ENCODE measurements at regions not wholly inside any gene's neighbourhood (a gene's known extent, or its start where the extent isn't known, plus 50 kb on each side); places are given as distances from the start of the nearest gene placed in this dataset.

GRCh38 chr7:49703881-49704280, 69.6 kb upstream of the VWC2 start:
- Histone ChIP-seq H3K27ac (replicated peaks; ENCODE audit: low read length) (no peak overlapping the region), H2BK12ac (ENCODE audit: low read length) (no peak overlapping the region), H3K18ac (ENCODE audit: low read length) (no peak overlapping the region), H2BK15ac (ENCODE audit: low read length) (no peak overlapping the region), H3K27me3 (ENCODE audit: control insufficient read depth in 3 of 3, insufficient read depth in 3 of 3, low read depth in 1 of 3, low read length in 3 of 3) (no peaks in the 10 kb centered on the region), H3K23ac (ENCODE audit: low read depth, low read length, poor library complexity) (no peak overlapping the region), H3K9me3 (replicated peaks in 1 of 2; ENCODE audit: control insufficient read depth in 2 of 2, insufficient read depth in 1 of 2, low read depth in 1 of 2, low read length in 2 of 2) (no peaks in the 10 kb centered on the region), H4K91ac (ENCODE audit: low read depth, low read length, poor library complexity) (no peak overlapping the region), H3K79me1 (ENCODE audit: low read depth, low read length) (no peaks in the 10 kb centered on the region), H3K4me2 (ENCODE audit: insufficient read depth, low read length, poor library complexity, severe bottlenecking) (no peak overlapping the region), H4K8ac (ENCODE audit: low read depth, low read length) (no peak overlapping the region), H2AK5ac (ENCODE audit: low read depth, low read length) (no peak overlapping the region), H3K4me1 (ENCODE audit: control insufficient read depth in 2 of 2, insufficient read depth in 1 of 2, low read depth in 1 of 2, low read length in 2 of 2) (no peaks in the 10 kb centered on the region), H2AFZ (ENCODE audit: low read length) (no peak overlapping the region), H3K9ac (ENCODE audit: low read depth, low read length, poor library complexity) (no peak overlapping the region), H2BK5ac (ENCODE audit: low read length) (no peak overlapping the region), H2BK120ac (ENCODE audit: low read depth, low read length) (no peak overlapping the region), H3K14ac (ENCODE audit: low read length) (no peak overlapping the region), H3K4me3 (ENCODE audit: low read length in 2 of 2) (no peak overlapping the region), H3K4ac (ENCODE audit: low read length) (no peak overlapping the region), H3K36me3 (replicated peaks in 1 of 2; ENCODE audit: control insufficient read depth in 2 of 2, insufficient read depth in 2 of 2, low read length in 2 of 2) (no peaks in the 10 kb centered on the region)
- no CpG with 5 or more reads among the region's 3 CpGs for WGBS, 2 donors (ENCODE audit: extremely low coverage in 2 of 2, insufficient read length in 2 of 2, insufficient replicate concordance in 1 of 2)
- no peak for DNase-seq (ENCODE audit: low spot score)

- Histone ChIP-seq H3K27me3 (ENCODE audit: control insufficient read depth in 3 of 3, insufficient read depth in 3 of 3, low read depth in 1 of 3, low read length in 3 of 3) (no peaks in the 10 kb centered on the region), H2AFZ (ENCODE audit: low read length) (no peak overlapping the region), H3K4me1 (ENCODE audit: control insufficient read depth in 2 of 2, insufficient read depth in 1 of 2, low read depth in 1 of 2, low read length in 2 of 2) (no peaks in the 10 kb centered on the region), H2BK12ac (ENCODE audit: low read length) (no peak overlapping the region), H2BK5ac (ENCODE audit: low read length) (no peak overlapping the region), H3K36me3 (replicated peaks in 1 of 2; ENCODE audit: control insufficient read depth in 2 of 2, insufficient read depth in 2 of 2, low read length in 2 of 2) (no peaks in the 10 kb centered on the region), H3K4me2 (ENCODE audit: insufficient read depth, low read length, poor library complexity, severe bottlenecking) (no peak overlapping the region), H3K4ac (ENCODE audit: low read length) (no peak overlapping the region), H4K8ac (ENCODE audit: low read depth, low read length) (no peak overlapping the region), H3K18ac (ENCODE audit: low read length) (no peak overlapping the region), H3K27ac (replicated peaks; ENCODE audit: low read length) (no peak overlapping the region), H2AK5ac (ENCODE audit: low read depth, low read length) (no peak overlapping the region), H3K9me3 (replicated peaks in 1 of 2; ENCODE audit: control insufficient read depth in 2 of 2, insufficient read depth in 1 of 2, low read depth in 1 of 2, low read length in 2 of 2) (no peaks in the 10 kb centered on the region), H4K91ac (ENCODE audit: low read depth, low read length, poor library complexity) (no peak overlapping the region), H2BK15ac (ENCODE audit: low read length) (no peak overlapping the region), H2BK120ac (ENCODE audit: low read depth, low read length) (no peak overlapping the region), H3K4me3 (ENCODE audit: low read length in 2 of 2) (no peak overlapping the region), H3K23ac (ENCODE audit: low read depth, low read length, poor library complexity) (no peak overlapping the region), H3K14ac (ENCODE audit: low read length) (no peak overlapping the region), H3K79me1 (ENCODE audit: low read depth, low read length) (no peaks in the 10 kb centered on the region), H3K9ac (ENCODE audit: low read depth, low read length, poor library complexity) (no peak overlapping the region)
- DNase-seq (ENCODE audit: low spot score), result no peak
- WGBS, 2 donors (ENCODE audit: extremely low coverage in 2 of 2, insufficient read length in 2 of 2, insufficient replicate concordance in 1 of 2), result no CpG with 5 or more reads among the region's 5 CpGs
These were observed 67.3 kb upstream of the VWC2 start for GRCh38 chr7:49706106-49706505.

- H2BK15ac ChIP-seq (ENCODE audit: low read length), result no peak overlapping the region
- H3K9ac ChIP-seq (ENCODE audit: low read depth, low read length, poor library complexity), result no peak overlapping the region
- no peak overlapping the region for H2AFZ ChIP-seq (ENCODE audit: low read length)
- no peak overlapping the region for H4K8ac ChIP-seq (ENCODE audit: low read depth, low read length)
- H2BK12ac ChIP-seq (ENCODE audit: low read length), result no peak overlapping the region
- no peak overlapping the region for H3K27ac ChIP-seq (replicated peaks; ENCODE audit: low read length)
- no peak overlapping the region for H2AK5ac ChIP-seq (ENCODE audit: low read depth, low read length)
- no peaks in the 10 kb centered on the region for H3K27me3 ChIP-seq (ENCODE audit: control insufficient read depth in 3 of 3, insufficient read depth in 3 of 3, low read depth in 1 of 3, low read length in 3 of 3)
- no peak overlapping the region for H3K14ac ChIP-seq (ENCODE audit: low read length)
- H3K36me3 ChIP-seq (replicated peaks in 1 of 2; ENCODE audit: control insufficient read depth in 2 of 2, insufficient read depth in 2 of 2, low read length in 2 of 2), result no peaks in the 10 kb centered on the region
- no peak overlapping the region for H2BK120ac ChIP-seq (ENCODE audit: low read depth, low read length)
- no peak overlapping the region for H4K91ac ChIP-seq (ENCODE audit: low read depth, low read length, poor library complexity)
- no CpG with 5 or more reads among the region's 3 CpGs for WGBS, 2 donors (ENCODE audit: extremely low coverage in 2 of 2, insufficient read length in 2 of 2, insufficient replicate concordance in 1 of 2)
- no peak overlapping the region for H3K23ac ChIP-seq (ENCODE audit: low read depth, low read length, poor library complexity)
- no peaks in the 10 kb centered on the region for H3K4me1 ChIP-seq (ENCODE audit: control insufficient read depth in 2 of 2, insufficient read depth in 1 of 2, low read depth in 1 of 2, low read length in 2 of 2)
- no peak overlapping the region for H3K4me2 ChIP-seq (ENCODE audit: insufficient read depth, low read length, poor library complexity, severe bottlenecking)
- no peak for DNase-seq (ENCODE audit: low spot score)
- no peak overlapping the region for H2BK5ac ChIP-seq (ENCODE audit: low read length)
- no peak overlapping the region for H3K4ac ChIP-seq (ENCODE audit: low read length)
- no peaks in the 10 kb centered on the region for H3K79me1 ChIP-seq (ENCODE audit: low read depth, low read length)
- H3K18ac ChIP-seq (ENCODE audit: low read length), result no peak overlapping the region
- H3K9me3 ChIP-seq (replicated peaks in 1 of 2; ENCODE audit: control insufficient read depth in 2 of 2, insufficient read depth in 1 of 2, low read depth in 1 of 2, low read length in 2 of 2), result no peaks in the 10 kb centered on the region
- no peak overlapping the region for H3K4me3 ChIP-seq (ENCODE audit: low read length in 2 of 2)
These were observed 65.5 kb upstream of the VWC2 start for GRCh38 chr7:49707891-49708290.

GRCh38 chr7:49708590-49708989, 64.8 kb upstream of the VWC2 start:
- Histone ChIP-seq H3K36me3 (replicated peaks in 1 of 2; ENCODE audit: control insufficient read depth in 2 of 2, insufficient read depth in 2 of 2, low read length in 2 of 2) (no peaks in the 10 kb centered on the region), H4K8ac (ENCODE audit: low read depth, low read length) (no peak overlapping the region), H2BK15ac (ENCODE audit: low read length) (no peak overlapping the region), H3K4ac (ENCODE audit: low read length) (no peak overlapping the region), H2BK5ac (ENCODE audit: low read length) (no peak overlapping the region), H3K4me1 (ENCODE audit: control insufficient read depth in 2 of 2, insufficient read depth in 1 of 2, low read depth in 1 of 2, low read length in 2 of 2) (no peaks in the 10 kb centered on the region), H3K4me3 (ENCODE audit: low read length in 2 of 2) (no peak overlapping the region), H4K91ac (ENCODE audit: low read depth, low read length, poor library complexity) (no peak overlapping the region), H3K23ac (ENCODE audit: low read depth, low read length, poor library complexity) (no peak overlapping the region), H3K27me3 (ENCODE audit: control insufficient read depth in 3 of 3, insufficient read depth in 3 of 3, low read depth in 1 of 3, low read length in 3 of 3) (no peaks in the 10 kb centered on the region), H3K18ac (ENCODE audit: low read length) (no peak overlapping the region), H2BK12ac (ENCODE audit: low read length) (no peak overlapping the region), H3K79me1 (ENCODE audit: low read depth, low read length) (no peaks in the 10 kb centered on the region), H3K27ac (replicated peaks; ENCODE audit: low read length) (no peak overlapping the region), H3K9me3 (replicated peaks in 1 of 2; ENCODE audit: control insufficient read depth in 2 of 2, insufficient read depth in 1 of 2, low read depth in 1 of 2, low read length in 2 of 2) (no peaks in the 10 kb centered on the region), H2BK120ac (ENCODE audit: low read depth, low read length) (no peak overlapping the region), H3K9ac (ENCODE audit: low read depth, low read length, poor library complexity) (no peak overlapping the region), H2AFZ (ENCODE audit: low read length) (no peak overlapping the region), H3K14ac (ENCODE audit: low read length) (no peak overlapping the region), H3K4me2 (ENCODE audit: insufficient read depth, low read length, poor library complexity, severe bottlenecking) (no peak overlapping the region), H2AK5ac (ENCODE audit: low read depth, low read length) (no peak overlapping the region)
- no CpG with 5 or more reads among the region's 5 CpGs for WGBS, 2 donors (ENCODE audit: extremely low coverage in 2 of 2, insufficient read length in 2 of 2, insufficient replicate concordance in 1 of 2)
- no peak for DNase-seq (ENCODE audit: low spot score)

All from neuronal stem cell (in vitro differentiated cells).